AG09319 (cell line): ENCODE measurements at regions not wholly inside any gene's neighbourhood (a gene's known extent, or its start where the extent isn't known, plus 50 kb on each side); places are given as distances from the start of the nearest gene placed in this dataset.

Source experiments
- DNase-seq: peaks from one replicate; pipeline ENCODE4 v3.0.0-alpha.2; 2010; ENCODE audit warnings: low read depth; ENCODE audit errors: extremely low read depth
- TF ChIP-seq, protein P1 (sequence below): IDR thresholded peaks from 2 replicates; pipeline ENCODE4 v1.5.1; 2011; ENCODE audit warnings: low read depth, mild to moderate bottlenecking, inconsistent platforms, low read length, moderate library complexity

DNA sequence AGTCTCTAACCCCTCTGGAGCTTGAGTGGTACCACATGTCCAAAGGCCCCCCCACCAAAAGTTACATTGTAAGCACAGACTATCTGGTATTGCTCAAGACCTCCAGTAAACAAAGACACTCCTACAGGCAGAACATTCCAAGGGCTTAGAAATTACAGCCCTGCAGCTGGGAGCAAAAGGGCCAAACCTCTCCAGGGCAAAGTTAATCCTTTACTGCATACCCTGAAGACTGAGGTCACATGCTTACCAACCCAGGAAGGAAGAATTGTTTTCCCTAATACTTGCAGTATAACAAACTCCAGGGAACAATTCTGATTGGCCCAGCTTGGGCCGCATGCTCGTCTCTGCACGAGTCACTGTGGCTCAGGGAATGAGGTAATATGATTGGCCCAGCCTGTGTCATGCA is 266.1 kb upstream of the NR2F2 start:
- DNase-seq = no peak
- TF ChIP-seq, protein P1, sequence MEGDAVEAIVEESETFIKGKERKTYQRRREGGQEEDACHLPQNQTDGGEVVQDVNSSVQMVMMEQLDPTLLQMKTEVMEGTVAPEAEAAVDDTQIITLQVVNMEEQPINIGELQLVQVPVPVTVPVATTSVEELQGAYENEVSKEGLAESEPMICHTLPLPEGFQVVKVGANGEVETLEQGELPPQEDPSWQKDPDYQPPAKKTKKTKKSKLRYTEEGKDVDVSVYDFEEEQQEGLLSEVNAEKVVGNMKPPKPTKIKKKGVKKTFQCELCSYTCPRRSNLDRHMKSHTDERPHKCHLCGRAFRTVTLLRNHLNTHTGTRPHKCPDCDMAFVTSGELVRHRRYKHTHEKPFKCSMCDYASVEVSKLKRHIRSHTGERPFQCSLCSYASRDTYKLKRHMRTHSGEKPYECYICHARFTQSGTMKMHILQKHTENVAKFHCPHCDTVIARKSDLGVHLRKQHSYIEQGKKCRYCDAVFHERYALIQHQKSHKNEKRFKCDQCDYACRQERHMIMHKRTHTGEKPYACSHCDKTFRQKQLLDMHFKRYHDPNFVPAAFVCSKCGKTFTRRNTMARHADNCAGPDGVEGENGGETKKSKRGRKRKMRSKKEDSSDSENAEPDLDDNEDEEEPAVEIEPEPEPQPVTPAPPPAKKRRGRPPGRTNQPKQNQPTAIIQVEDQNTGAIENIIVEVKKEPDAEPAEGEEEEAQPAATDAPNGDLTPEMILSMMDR = no peak

DNA sequence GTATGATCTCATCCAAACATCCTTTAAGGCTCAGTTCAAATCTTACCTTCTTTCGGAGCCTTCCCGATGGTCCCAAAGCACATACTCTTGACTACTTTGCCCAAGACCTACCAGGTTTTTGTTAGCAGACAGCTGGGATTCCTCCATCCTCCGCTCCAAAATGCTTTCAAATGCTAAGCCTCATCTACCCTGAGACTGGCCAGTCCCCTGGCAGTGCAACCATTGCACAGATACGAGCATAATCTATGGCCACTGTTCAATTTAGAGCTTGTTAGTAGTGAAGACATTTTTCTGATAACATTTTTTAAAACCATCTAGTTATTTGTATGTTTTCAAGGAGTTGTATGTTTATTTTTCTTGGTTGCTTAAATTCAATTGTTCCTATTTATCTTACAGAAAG is 264.4 kb upstream of the NR2F2 start:
- no peak for DNase-seq
- TF ChIP-seq, protein P1 = no peak

DNA sequence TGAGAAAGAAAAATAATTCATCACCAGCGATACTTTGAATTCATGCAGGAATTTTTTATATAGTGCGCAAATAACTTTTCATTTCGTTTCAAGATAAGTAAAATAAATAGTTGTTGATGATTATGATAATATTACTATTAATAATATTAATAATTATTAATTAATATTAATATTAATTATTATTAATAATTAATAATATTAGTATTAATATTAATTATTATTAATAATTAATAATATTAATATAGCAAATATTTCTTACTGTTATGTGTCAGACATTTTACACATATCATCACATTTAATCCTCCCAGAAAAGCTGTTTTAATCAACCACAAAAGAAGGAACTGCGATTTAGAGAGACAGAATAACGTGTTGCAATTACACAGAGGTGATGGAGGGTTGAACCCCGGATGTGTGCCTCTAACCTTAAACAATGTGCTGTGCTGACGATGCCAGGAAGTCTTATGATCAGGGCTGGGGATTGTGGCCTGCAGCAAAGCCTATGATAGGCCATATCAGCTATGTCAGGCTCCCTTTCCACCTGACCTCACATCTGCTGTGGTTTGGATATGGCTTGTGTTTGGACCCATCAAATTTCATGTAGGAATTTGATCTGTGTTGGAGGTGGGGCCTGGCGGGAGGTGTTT is 263.5 kb upstream of the NR2F2 start:
- DNase-seq = no peak
- TF ChIP-seq, protein P1 = no peak

DNA sequence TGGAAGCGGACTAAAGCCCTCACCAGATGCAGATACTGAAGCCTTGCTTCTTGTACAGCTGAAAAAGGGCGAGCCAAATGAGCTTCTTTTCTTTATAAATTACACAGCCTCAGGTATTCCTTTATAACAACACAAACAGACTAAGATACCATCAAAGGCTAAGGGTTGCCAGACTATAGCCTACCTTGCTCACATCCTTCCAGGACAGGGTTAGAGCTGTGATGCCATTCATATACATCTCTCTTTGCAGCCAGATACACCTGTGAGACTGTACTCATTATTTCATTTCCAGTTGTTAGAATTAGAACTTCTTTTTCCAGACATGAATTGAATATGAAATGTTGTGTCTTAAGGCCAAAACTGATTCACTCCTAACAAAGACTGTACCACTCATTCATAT is 262.8 kb upstream of the NR2F2 start:
- DNase-seq = no peak
- TF ChIP-seq, protein P1 = no peak

DNA sequence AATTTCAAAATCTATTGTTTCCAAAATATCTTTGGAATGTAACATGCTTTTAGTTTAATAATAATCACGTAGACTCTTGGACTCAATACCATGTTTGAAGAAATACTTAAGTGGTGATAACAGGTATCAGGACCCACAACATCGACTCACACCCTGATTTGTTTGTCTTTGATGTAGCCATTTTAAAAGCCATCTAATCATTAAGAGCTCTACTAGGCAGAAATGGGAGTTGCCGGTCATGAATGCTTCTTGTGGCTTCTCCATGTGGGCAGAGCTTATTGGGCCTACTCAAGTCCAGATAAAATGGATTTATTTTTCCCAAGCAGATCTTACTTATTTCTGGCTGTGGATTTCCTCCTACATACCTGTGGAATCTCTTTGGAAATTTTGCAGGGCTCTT is 261.6 kb upstream of the NR2F2 start:
- no peak for DNase-seq
- TF ChIP-seq, protein P1 = no peak

DNA sequence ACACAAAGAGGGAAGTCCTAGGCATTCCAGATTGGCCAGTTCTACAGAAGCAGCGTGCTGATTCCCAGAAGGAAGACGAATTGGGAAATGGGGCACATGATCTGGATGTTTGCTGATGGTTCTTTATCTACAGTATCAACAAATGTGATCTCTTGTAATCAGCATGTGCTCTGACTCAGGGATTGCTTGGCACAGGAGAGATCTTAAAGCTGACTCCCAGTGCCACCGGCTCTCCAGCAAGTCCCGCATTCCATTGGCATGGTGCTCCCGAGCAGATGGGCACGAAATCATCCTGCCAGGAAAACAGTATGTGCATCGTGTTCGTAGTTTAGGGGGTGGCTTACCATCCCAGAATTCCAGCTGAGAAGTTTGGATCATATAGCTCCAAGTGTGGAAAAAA is 259.9 kb upstream of the NR2F2 start:
- TF ChIP-seq, protein P1 = no peak
- DNase-seq = no peak

DNA sequence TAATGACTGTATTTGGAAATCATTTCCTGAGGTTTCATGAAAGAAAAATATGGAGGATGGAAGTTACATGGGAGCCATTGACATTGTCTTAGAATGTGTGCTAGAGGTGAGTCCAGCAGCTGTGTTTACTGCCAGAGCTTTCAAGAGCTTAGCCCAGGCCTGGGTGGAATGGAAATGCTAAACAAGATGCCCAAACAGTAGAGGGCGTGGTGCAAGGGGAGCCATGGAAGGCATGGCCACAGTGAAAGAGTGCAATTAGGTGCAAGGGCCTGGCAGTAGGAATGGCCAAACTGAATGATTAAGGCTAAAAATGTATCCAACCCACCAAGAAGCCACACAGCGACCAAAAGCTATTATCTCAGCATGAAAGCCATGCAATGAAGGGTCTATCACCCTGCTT is 257.7 kb upstream of the NR2F2 start:
- TF ChIP-seq, protein P1 = no peak
- DNase-seq = no peak
